ENCODE measurements at regions not wholly inside any gene's neighbourhood (a gene's known extent, or its start where the extent isn't known, plus 50 kb on each side); places are given as distances from the start of the nearest gene placed in this dataset.

DNA sequence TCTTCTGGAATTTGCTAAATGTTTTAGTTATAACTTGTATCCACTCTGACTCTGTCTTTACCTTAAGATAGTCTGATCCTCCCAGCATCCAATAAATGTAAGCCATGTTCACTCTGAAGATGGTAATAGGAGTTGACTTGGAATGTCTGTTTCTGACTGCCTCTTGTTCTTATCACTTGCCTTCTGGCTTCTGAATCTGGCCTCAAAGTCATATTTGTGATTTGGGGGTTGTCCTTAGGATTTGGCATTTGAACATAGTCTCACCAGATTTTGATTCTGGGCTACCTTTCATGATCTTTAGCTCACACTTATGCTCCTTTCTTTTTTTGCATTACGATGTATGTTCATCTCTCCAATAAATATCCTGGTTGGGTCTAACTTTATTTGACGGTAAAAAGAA lies 247.0 kb downstream of the SH2D4B start:
- no peak overlapping the region for H3K4me3 ChIP-seq (ENCODE audit: low read depth, low read length)
- DNase-seq (ENCODE audit: low read depth) = no peak

DNA sequence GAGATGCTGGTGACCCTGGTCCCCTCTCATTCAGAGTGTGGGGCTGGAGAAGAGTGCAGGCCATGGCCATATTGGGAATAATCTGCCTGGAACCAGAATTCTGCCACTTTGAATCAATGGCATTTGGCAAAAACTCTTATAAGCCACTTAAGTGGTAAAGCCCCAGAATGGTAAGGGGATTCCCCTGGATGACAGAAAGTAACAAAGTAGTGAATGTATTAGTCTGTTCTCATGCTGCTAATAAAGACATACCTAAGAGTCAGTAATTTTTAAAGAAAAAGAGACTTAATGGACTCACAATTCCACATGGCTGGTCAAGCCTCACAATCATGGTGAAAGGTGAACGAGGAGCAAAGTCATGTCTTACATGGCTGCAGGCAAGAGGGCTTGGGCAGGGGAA lies 248.6 kb downstream of the SH2D4B start:
- H3K4me3 ChIP-seq (ENCODE audit: low read depth, low read length) = no peak overlapping the region
- no peak for DNase-seq (ENCODE audit: low read depth)
- TF ChIP-seq, protein P1, sequence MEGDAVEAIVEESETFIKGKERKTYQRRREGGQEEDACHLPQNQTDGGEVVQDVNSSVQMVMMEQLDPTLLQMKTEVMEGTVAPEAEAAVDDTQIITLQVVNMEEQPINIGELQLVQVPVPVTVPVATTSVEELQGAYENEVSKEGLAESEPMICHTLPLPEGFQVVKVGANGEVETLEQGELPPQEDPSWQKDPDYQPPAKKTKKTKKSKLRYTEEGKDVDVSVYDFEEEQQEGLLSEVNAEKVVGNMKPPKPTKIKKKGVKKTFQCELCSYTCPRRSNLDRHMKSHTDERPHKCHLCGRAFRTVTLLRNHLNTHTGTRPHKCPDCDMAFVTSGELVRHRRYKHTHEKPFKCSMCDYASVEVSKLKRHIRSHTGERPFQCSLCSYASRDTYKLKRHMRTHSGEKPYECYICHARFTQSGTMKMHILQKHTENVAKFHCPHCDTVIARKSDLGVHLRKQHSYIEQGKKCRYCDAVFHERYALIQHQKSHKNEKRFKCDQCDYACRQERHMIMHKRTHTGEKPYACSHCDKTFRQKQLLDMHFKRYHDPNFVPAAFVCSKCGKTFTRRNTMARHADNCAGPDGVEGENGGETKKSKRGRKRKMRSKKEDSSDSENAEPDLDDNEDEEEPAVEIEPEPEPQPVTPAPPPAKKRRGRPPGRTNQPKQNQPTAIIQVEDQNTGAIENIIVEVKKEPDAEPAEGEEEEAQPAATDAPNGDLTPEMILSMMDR (IDR thresholded peaks at IDR 0.05; ENCODE audit: insufficient read depth, low read length) = no peak

More for the DNA sequence above, 247.0 kb downstream of the SH2D4B start:
- TF ChIP-seq, protein P1 (IDR thresholded peaks at IDR 0.05; ENCODE audit: insufficient read depth, low read length) = no peak

DNA sequence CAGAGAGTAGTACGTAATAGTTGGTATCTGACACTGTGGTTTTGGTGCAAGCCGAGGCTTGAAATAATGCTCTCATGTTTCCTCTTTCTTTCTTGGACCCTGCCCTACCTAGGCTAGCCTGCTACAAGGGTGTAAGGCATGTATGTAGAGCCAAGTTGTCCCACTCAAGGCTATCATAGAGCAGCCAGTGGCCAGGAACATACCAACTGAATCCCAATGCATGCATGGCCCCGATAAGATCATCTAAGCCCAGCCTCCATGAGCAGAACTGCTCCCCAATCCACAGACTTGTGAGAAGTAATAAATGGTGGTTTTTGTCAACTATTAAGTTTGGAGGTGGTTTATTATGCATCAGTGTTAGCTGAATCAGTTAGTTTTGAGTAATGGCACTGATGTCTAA lies 250.2 kb downstream of the SH2D4B start:
- DNase-seq (ENCODE audit: low read depth) = no peak
- H3K4me3 ChIP-seq (ENCODE audit: low read depth, low read length) = no peak overlapping the region
- TF ChIP-seq, protein P1 (IDR thresholded peaks at IDR 0.05; ENCODE audit: insufficient read depth, low read length) = no peak

DNA sequence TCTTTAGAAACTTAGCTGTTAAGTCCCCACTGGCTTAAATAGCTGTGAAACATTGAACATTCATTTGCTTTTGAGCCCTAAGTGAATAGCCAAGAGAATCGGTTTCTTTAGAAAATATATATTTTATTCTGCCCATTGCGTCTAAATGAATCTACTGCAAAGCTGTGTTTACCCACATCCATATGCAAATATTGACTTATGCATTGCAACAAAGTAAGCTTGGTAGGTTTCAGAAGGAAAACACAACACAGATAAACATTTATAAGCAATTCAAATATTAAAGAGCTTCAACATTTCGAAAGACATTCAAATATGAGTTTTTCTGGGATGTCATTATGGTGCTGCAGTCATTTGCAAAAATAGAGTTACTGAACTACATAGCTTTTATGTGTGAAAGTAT lies 257.3 kb downstream of the SH2D4B start:
- DNase-seq (ENCODE audit: low read depth) = no peak
- TF ChIP-seq, protein P1 (IDR thresholded peaks at IDR 0.05; ENCODE audit: insufficient read depth, low read length) = no peak
- no peak overlapping the region for H3K4me3 ChIP-seq (ENCODE audit: low read depth, low read length)

DNA sequence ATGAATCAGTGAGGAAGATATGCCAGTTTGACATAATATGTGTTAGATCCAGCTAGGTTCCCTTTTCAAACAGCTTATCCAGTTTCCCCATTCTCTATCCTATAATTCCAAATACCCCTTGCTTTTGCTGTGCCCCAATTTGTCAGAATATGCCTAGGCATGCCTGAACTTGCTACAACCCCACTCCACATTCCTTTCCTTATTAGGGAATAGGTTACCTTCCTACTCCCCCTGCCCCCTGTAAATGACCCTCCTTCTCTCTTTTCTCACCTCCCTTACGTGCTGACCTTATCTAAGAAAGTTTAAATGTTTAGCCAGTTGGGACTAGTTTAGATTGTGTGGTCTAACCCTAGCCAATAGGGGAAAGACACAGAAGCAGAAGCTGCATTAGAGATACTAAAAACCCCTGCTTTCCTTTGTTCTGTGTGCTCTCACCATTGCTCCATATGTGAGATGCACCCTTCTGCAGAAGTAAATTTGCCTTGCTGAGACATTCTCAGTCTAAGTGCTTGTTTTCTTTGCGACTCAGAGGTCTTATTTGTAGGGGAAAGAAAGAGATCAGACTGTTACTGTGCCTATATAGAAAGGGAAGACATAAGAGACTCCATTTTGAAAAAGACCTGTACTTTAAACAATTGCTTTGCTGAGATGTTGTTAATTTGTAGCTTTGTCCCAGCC lies 267.8 kb downstream of the SH2D4B start:
- H3K4me3 ChIP-seq (ENCODE audit: low read depth, low read length) = no peak overlapping the region
- TF ChIP-seq, protein P1 (IDR thresholded peaks at IDR 0.05; ENCODE audit: insufficient read depth, low read length) = no peak
- DNase-seq (ENCODE audit: low read depth) = no peak

DNA sequence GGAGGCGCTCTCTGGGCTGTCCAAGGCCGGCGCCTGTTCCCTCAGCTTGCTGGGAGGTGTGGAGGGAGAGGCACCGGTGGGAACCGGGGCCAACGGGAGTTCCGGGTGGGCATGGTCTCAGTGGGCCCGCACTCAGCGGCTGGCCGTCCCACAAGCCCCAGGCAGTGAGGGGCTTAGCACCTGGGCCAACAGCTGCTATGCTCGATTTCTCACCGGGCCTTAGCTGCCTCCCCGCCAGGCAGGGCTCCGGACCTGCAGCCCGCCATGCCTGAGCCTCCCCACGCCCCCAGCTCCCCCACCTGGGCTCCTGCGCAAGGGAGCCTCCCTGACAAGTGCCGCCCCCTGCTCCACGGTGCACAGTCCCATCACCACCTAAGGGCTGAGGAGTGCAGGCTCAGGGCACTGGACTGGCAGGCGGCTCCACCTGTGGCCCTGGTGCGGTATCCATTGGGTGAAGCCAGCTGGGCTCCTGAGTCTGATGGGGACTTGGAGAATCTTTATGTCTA lies 276.5 kb downstream of the SH2D4B start:
- TF ChIP-seq, protein P1 (IDR thresholded peaks at IDR 0.05; ENCODE audit: insufficient read depth, low read length) = no peak
- no peak overlapping the region for H3K4me3 ChIP-seq (ENCODE audit: low read depth, low read length)
- DNase-seq (ENCODE audit: low read depth) = no peak

DNA sequence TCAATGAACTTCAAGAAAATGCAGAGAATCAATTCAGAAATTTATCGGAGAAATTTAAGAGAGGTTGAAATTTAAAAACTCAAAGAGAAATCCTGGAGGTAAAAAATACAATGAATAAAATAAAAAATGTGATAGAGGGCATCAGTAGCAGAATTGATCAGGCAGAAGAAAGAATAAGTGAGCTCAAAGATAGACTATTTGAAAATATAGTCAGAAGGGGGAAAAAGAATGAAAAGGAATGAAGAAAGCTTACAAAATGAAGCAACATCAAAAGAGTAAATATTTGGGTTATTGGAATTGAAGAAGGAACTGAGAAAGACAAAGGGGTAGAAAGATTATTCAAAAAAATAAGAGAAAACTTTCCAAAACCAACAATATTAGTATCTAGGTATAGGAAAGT lies 291.4 kb downstream of the SH2D4B start:
- no peak for DNase-seq (ENCODE audit: low read depth)
- TF ChIP-seq, protein P1 (IDR thresholded peaks at IDR 0.05; ENCODE audit: insufficient read depth, low read length) = no peak
- H3K4me3 ChIP-seq (ENCODE audit: low read depth, low read length) = no peak overlapping the region
